A172 (cell line): ENCODE measurements at regions not wholly inside any gene's neighbourhood (a gene's known extent, or its start where the extent isn't known, plus 50 kb on each side); places are given as distances from the start of the nearest gene placed in this dataset.
A peak's percentile ranks its signal among the peaks of the same experiment; 100 is the strongest.
"Not testable (repeated sequence)": the region's sequence is repeated elsewhere in the genome, so short reads cannot be mapped to it uniquely, and the experiment has no call there.

Experiments used
- DNase-seq: peaks from one replicate; pipeline ENCODE4 v3.0.0-alpha.2; 2015; ENCODE audit warnings: low spot score

- no peak for DNase-seq
These were observed 332.8 kb downstream of the CNTN3 start for GRCh38 chr3:74281705-74282104.

- DNase-seq = no peak
These were observed 340.7 kb downstream of the CNTN3 start for GRCh38 chr3:74273555-74274402.

- DNase-seq = no peak
These were observed 341.4 kb downstream of the CNTN3 start for GRCh38 chr3:74273091-74273490.

DNA sequence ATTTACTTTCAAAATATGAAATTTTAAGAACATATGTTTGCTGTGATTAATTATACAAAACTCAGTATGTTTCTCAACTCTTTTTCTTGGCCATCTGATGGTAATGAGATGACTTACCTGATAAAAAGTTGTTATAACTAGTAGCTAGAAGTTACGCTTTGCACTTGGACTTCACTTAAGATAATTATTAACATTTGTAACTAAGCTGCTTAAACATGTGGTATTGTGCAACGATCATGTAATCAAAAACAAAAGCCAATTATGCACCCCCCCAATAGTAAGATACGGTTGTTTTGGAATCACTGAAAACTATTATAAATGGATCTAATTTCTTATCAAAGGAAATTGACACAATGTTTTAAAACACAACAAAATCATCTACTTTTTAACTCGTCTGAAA, 342.9 kb downstream of the CNTN3 start:
- no peak for DNase-seq

GRCh38 chr3:74269689-74270088, 344.8 kb downstream of the CNTN3 start:
- DNase-seq = no peak

DNA sequence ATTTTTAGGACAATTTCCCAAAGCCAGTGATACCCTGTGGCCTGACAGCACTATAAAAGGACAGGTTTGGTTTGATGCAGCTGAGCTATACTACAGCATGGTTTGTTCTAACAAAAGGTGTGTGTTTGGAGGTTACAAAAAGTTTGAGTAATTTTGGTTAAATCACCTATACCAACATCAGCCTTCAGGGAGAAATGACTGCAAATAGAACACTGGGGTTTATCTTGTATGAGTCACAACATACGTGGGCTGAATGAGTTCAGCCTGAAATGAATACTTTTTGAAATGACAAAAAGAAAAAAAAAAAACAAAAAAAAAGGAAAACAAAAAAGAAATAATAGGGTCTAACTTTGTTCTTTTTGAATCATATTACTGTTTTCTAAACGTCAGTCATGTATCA, 345.7 kb downstream of the CNTN3 start:
- DNase-seq = no peak

- DNase-seq = peak; percentile 7
These were observed 346.8 kb downstream of the CNTN3 start for GRCh38 chr3:74267588-74268184.

DNA sequence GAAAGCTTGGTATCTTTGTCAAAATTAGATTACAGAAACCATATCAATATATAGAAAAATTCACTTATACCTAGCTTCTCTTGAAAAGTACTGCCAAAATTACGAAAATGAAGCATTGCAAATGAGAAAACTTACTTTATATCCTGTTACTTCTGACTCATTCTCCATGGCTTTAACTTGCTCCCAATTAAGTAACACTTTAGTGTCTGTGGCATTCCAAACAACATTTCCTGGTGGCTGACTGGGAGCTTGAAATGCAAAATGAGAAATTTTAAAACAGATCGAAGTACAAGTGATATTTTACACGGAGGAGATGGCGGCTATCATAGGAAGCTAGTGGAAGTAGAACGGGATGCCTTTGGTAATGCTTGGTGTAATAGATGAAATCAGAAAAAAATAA, 347.3 kb downstream of the CNTN3 start:
- DNase-seq = no peak

GRCh38 chr3:74265069-74265468, 349.4 kb downstream of the CNTN3 start:
- no peak for DNase-seq

- DNase-seq = no peak
These were observed 351.4 kb downstream of the CNTN3 start for GRCh38 chr3:74263031-74263430.

GRCh38 chr3:74233091-74233490, 381.4 kb downstream of the CNTN3 start:
- no peak for DNase-seq

GRCh38 chr3:74217467-74217866, 397.0 kb downstream of the CNTN3 start:
- no peak for DNase-seq

DNA sequence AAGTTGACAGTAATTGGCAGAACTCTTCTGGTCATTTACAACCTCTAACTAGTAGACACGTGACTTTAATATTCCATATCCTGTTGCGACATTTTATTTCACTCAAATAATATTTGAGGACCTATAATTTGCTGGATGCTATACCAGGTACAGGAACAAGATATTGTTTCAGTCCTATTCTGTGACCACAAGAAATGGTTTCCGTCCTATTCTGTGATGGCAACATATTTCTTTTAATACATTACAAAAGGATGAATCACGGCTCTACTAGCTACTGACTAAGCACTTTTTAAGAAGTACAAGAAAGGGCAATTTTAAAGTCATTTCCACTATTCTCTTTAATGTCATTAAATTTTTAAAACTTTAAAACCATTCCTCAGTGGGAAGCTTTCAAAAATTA, 400.2 kb downstream of the CNTN3 start:
- no peak for DNase-seq

DNA sequence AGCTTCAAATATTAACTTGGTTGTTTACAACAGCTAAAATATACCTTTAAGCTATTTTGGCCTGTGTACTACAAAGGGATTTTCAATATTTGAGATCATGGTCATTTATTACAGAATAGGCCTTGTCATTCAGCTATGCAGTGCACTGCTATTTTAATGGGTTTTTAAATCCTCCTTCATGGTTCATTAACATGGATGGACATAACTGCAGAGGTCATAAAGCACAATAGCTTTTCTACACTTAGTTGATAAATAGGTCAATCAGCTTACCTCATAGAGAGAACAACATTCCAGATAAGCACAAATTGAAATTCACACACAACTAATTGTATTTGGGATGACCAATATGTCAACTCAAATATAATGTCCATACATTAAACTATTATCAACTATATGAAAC, 403.7 kb downstream of the CNTN3 start:
- DNase-seq = no peak

DNA sequence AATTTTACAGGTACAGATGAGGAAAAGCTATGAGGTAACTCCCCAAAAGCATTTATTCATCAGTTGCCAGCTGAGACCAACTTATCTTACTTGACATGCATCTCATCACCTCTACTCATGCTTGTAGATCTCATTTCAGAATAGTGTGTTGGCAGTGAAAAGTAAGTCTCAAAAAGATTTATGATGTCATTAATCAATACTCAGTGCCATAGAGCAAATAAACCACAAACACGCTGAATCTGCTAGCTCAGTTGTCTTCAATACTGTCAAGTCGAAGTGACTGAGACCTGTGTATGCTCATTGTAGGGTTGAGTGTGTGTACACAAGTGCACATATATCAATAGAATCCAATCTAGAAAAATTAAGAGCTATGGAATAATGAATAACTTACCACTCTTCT, 413.5 kb downstream of the CNTN3 start:
- no peak for DNase-seq

DNA sequence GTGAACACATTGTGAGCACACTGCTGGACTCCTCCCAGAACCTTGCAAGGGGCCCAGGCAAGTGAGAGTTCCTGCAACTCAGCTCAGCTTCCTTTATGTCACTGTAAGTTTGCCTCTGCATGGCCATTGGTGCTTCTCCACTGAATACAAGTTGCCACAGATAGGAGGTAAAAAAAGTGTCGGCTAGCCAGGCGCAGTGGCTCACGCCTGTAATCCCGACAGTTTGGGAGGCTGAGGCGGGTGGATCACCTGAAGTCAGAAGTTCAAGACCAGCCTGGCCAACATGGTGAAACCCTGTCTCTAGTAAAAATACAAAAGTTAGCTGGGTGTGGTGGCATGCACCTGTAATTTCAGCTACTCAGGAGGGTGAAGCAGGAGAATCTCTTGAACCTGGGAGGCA, 435.8 kb downstream of the CNTN3 start:
- DNase-seq = not testable (repeated sequence)

DNA sequence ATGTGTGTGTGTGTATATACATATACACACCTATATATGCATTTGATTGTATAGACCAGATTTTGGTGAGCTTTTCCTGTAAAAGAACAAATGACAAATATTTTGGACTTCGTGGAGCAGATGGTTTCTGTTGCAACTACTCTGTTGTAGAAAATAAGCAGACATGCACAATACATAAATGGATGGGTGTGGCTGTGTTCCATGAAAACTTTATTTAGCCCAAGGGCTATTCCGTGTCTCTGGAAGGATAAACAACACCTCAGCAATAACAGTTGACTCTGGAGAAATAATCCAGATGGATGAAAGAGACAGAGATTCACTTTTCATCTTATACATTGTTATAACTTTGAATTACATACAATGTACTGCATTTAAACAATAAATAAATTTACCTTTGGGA, 441.4 kb downstream of the CNTN3 start:
- no peak for DNase-seq

- no peak for DNase-seq
These were observed 446.5 kb downstream of the CNTN3 start for GRCh38 chr3:74167926-74168325.

GRCh38 chr3:74165211-74165610, 449.2 kb downstream of the CNTN3 start:
- DNase-seq = no peak

GRCh38 chr3:74149466-74149865, 465.0 kb downstream of the CNTN3 start:
- DNase-seq = no peak

- DNase-seq = no peak
These were observed 469.2 kb downstream of the CNTN3 start for GRCh38 chr3:74145277-74145676.

DNA sequence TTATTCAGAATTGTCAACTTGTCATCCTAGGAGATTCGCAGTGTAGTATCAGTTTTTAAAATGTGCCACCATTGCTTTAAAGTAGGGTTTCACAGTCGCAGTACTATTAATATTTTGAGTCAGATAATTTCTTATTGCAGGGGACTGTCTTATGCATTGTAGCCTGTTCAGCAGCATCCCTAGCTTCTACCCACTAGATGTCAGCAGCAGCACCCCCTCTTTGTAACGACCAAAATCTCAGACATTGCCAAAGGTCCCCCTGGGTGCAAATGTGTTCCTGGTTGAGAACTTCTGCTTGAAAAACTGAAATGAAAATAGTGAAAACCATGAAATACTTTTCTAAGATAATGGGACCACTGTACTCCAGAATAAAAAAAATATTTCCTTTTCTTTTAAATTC, 474.8 kb downstream of the CNTN3 start:
- DNase-seq = no peak

DNA sequence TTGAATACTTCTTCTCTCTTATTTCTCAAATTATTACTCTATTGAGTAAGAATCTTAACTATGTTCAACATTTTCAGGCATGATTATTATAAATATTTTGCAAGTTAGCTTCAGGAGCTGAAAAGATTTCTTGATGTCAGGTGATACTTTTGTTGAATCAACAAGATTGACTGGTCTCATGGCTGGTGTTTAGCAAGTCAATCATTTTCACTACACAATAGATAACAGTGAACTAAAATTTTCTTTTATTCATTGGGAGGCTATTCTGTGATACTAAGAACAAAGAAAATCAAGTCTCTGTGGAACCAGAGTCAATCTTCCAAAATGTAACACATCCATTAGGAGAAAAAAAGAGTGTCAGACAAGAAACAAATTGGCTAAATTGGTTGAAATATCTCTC, 476.7 kb downstream of the CNTN3 start:
- no peak for DNase-seq

GRCh38 chr3:74135808-74136207, 478.7 kb downstream of the CNTN3 start:
- no peak for DNase-seq
